IPS-18c (cell line): ENCODE measurements at regions not wholly inside any gene's neighbourhood (a gene's known extent, or its start where the extent isn't known, plus 50 kb on each side); places are given as distances from the start of the nearest gene placed in this dataset.

Experiments
- H3K4me3 ChIP-seq: 2 replicates; pipeline ENCODE4 v1.7.0; 2013; ENCODE audit warnings: low read depth, mild to moderate bottlenecking, low read length, moderate library complexity; ENCODE audit not compliant: insufficient read depth
- H3K9me3 ChIP-seq: one replicate; pipeline ENCODE4 v1.6.1; 2013; ENCODE audit warnings: mild to moderate bottlenecking, low read length, moderate library complexity; ENCODE audit not compliant: control insufficient read depth, insufficient read depth

GRCh38 chr7:68461430-68461829 lies 1136.8 kb upstream of the AUTS2 start:
- 0 out of 2 replicates have a peak overlapping the region, but pooled peaks have one; percentile 15 for H3K4me3 ChIP-seq
- peaks cover 31% of the 10 kb centered on the region for H3K9me3 ChIP-seq

GRCh38 chr7:68470836-68471435 lies 1127.3 kb upstream of the AUTS2 start:
- no peak overlapping the region for H3K4me3 ChIP-seq
- peaks cover 39% of the 10 kb centered on the region for H3K9me3 ChIP-seq

- Histone ChIP-seq H3K4me3 (no peak overlapping the region), H3K9me3 (peaks cover 42% of the 10 kb centered on the region)
Measured at GRCh38 chr7:68472688-68473087, 1125.6 kb upstream of the AUTS2 start.

- Histone ChIP-seq H3K4me3 (no peak overlapping the region), H3K9me3 (peaks cover 40% of the 10 kb centered on the region)
Measured at GRCh38 chr7:68474661-68475216, 1123.5 kb upstream of the AUTS2 start.

GRCh38 chr7:68476966-68477365 lies 1121.3 kb upstream of the AUTS2 start:
- peaks cover 29% of the 10 kb centered on the region for H3K9me3 ChIP-seq
- H3K4me3 ChIP-seq = no peak overlapping the region

GRCh38 chr7:68478326-68478725 lies 1119.9 kb upstream of the AUTS2 start:
- H3K9me3 ChIP-seq = peaks cover 24% of the 10 kb centered on the region
- H3K4me3 ChIP-seq = no peak overlapping the region

GRCh38 chr7:68482800-68483199 lies 1115.5 kb upstream of the AUTS2 start:
- Histone ChIP-seq H3K4me3 (no peak overlapping the region; the same call in 1 of the 2 replicates), H3K9me3 (peaks cover 15% of the 10 kb centered on the region)

- no peak overlapping the region for H3K4me3 ChIP-seq
- peaks cover 16% of the 10 kb centered on the region for H3K9me3 ChIP-seq
Measured at GRCh38 chr7:68484731-68485130, 1113.5 kb upstream of the AUTS2 start.

- Histone ChIP-seq H3K9me3 (peaks cover 14% of the 10 kb centered on the region), H3K4me3 (no peak overlapping the region)
Measured at GRCh38 chr7:68485253-68485917, 1112.9 kb upstream of the AUTS2 start.

- no peak overlapping the region for H3K4me3 ChIP-seq
- peaks cover 21% of the 10 kb centered on the region for H3K9me3 ChIP-seq
Measured at GRCh38 chr7:68488341-68489060, 1109.8 kb upstream of the AUTS2 start.

- peaks cover 30% of the 10 kb centered on the region for H3K9me3 ChIP-seq
- H3K4me3 ChIP-seq = no peak overlapping the region
Measured at GRCh38 chr7:68491523-68492358, 1106.5 kb upstream of the AUTS2 start.

GRCh38 chr7:68492359-68492690 lies 1106.0 kb upstream of the AUTS2 start:
- Histone ChIP-seq H3K4me3 (no peak overlapping the region), H3K9me3 (peaks cover 29% of the 10 kb centered on the region)

- Histone ChIP-seq H3K9me3 (peaks cover 23% of the 10 kb centered on the region), H3K4me3 (no peak overlapping the region)
Measured at GRCh38 chr7:68503400-68503799, 1094.9 kb upstream of the AUTS2 start.

GRCh38 chr7:68504716-68505115 lies 1093.6 kb upstream of the AUTS2 start:
- Histone ChIP-seq H3K9me3 (peaks cover 27% of the 10 kb centered on the region), H3K4me3 (no peak overlapping the region; the same call in 1 of the 2 replicates)

GRCh38 chr7:68505721-68506120 lies 1092.6 kb upstream of the AUTS2 start:
- H3K4me3 ChIP-seq = no peak overlapping the region
- peaks cover 34% of the 10 kb centered on the region for H3K9me3 ChIP-seq

- Histone ChIP-seq H3K4me3 (no peak overlapping the region), H3K9me3 (peaks cover 48% of the 10 kb centered on the region)
Measured at GRCh38 chr7:68507668-68508067, 1090.6 kb upstream of the AUTS2 start.

- Histone ChIP-seq H3K4me3 (peak overlapping the region; percentile 20; the same call in 1 of the 2 replicates), H3K9me3 (peaks cover 44% of the 10 kb centered on the region)
Measured at GRCh38 chr7:68509054-68509453, 1089.2 kb upstream of the AUTS2 start.
